ENCODE measurements at regions not wholly inside any gene's neighbourhood (a gene's known extent, or its start where the extent isn't known, plus 50 kb on each side); places are given as distances from the start of the nearest gene placed in this dataset.

GRCh38 chr10:55311848-55312635 lies 511.0 kb upstream of the PCDH15 start:
- intact Hi-C loops (cut with DNase I) = no loop called here
- Histone ChIP-seq H3K36me3 (ENCODE audit: control insufficient read depth in 2 of 3, insufficient read depth in 3 of 3, low read length in 3 of 3) (no peaks in the 10 kb centered on the region), H3K9ac (ENCODE audit: low read length in 3 of 3) (no peak overlapping the region), H3K4me1 (ENCODE audit: control insufficient read depth in 2 of 3, insufficient read depth in 2 of 3, low read depth in 1 of 3, low read length in 3 of 3) (no peaks in the 10 kb centered on the region), H3K27me3 (ENCODE audit: control insufficient read depth, insufficient read depth, low read length) (no peaks in the 10 kb centered on the region), H3K9me3 (ENCODE audit: control insufficient read depth in 2 of 3, insufficient read depth in 1 of 3, low read length in 3 of 3) (no peaks in the 10 kb centered on the region), H3K27ac (ENCODE audit: low read depth in 2 of 2, low read length in 2 of 2) (no peak overlapping the region), H3K4me3 (ENCODE audit: low read length in 3 of 3) (no peak overlapping the region)
- no peak for DNase-seq
- no peak for FAIRE-seq
- no peak for TF ChIP-seq CTCF (IDR thresholded peaks at IDR 0.05; ENCODE audit: borderline replicate concordance, extremely low read depth, insufficient read depth)

- Histone ChIP-seq H3K9me3 (ENCODE audit: control insufficient read depth in 2 of 3, insufficient read depth in 1 of 3, low read length in 3 of 3) (no peaks in the 10 kb centered on the region), H3K27me3 (ENCODE audit: control insufficient read depth, insufficient read depth, low read length) (no peaks in the 10 kb centered on the region), H3K9ac (ENCODE audit: low read length in 3 of 3) (no peak overlapping the region), H3K4me3 (ENCODE audit: low read length in 3 of 3) (no peak overlapping the region), H3K4me1 (ENCODE audit: control insufficient read depth in 2 of 3, insufficient read depth in 2 of 3, low read depth in 1 of 3, low read length in 3 of 3) (no peaks in the 10 kb centered on the region), H3K36me3 (ENCODE audit: control insufficient read depth in 2 of 3, insufficient read depth in 3 of 3, low read length in 3 of 3) (no peaks in the 10 kb centered on the region), H3K27ac (ENCODE audit: low read depth in 2 of 2, low read length in 2 of 2) (no peak overlapping the region)
- intact Hi-C loops (cut with DNase I) = no loop called here
- FAIRE-seq (no peak), DNase-seq (no peak)
- no peak for TF ChIP-seq CTCF (IDR thresholded peaks at IDR 0.05; ENCODE audit: borderline replicate concordance, extremely low read depth, insufficient read depth)
These were observed 509.1 kb upstream of the PCDH15 start for GRCh38 chr10:55310143-55310542.

GRCh38 chr10:55305285-55305684 lies 504.3 kb upstream of the PCDH15 start:
- TF ChIP-seq CTCF (IDR thresholded peaks at IDR 0.05; ENCODE audit: borderline replicate concordance, extremely low read depth, insufficient read depth) = no peak
- Histone ChIP-seq H3K4me1 (ENCODE audit: control insufficient read depth in 2 of 3, insufficient read depth in 2 of 3, low read depth in 1 of 3, low read length in 3 of 3) (no peaks in the 10 kb centered on the region), H3K9me3 (ENCODE audit: control insufficient read depth in 2 of 3, insufficient read depth in 1 of 3, low read length in 3 of 3) (no peaks in the 10 kb centered on the region), H3K9ac (ENCODE audit: low read length in 3 of 3) (no peak overlapping the region), H3K27ac (ENCODE audit: low read depth in 2 of 2, low read length in 2 of 2) (no peak overlapping the region), H3K27me3 (ENCODE audit: control insufficient read depth, insufficient read depth, low read length) (no peaks in the 10 kb centered on the region), H3K4me3 (ENCODE audit: low read length in 3 of 3) (no peak overlapping the region), H3K36me3 (ENCODE audit: control insufficient read depth in 2 of 3, insufficient read depth in 3 of 3, low read length in 3 of 3) (no peaks in the 10 kb centered on the region)
- intact Hi-C loops (cut with DNase I) = no loop called here
- FAIRE-seq (no peak), DNase-seq (peak in 1 of 5 donors; percentile 2)

All from kidney (tissue), 13 donors.